HG03439 (cell line): ENCODE measurements at regions not wholly inside any gene's neighbourhood (a gene's known extent, or its start where the extent isn't known, plus 50 kb on each side); places are given as distances from the start of the nearest gene placed in this dataset.
"Not testable (repeated sequence)": the region's sequence is repeated elsewhere in the genome, so short reads cannot be mapped to it uniquely, and the experiment has no call there.

ENCODE experiments used
- ATAC-seq: cut with Tn5 transposase; IDR thresholded peaks from one replicate; pipeline ENCODE4 v1.9.1; 2021; ENCODE audit warnings: mild to moderate bottlenecking, moderate library complexity; ENCODE audit not compliant: unreplicated experiment

DNA sequence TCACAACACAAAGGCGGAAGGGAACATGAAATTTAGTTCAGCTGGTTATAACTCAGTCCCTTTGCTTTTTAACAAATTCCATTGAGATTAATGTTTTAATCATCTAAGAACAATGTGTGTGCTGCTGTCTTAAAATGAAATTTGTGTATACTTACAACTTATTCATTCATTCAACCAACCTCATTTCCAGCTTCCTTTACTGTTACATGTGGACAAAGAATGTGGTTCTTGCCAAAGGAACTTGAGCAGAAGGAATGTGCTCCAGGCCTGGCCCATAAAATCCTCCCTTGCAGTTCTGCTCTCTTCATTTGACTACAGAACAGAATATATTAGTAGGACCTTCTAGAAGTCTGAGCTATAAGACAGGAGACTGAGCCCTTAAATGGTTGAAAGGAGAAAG, 176.8 kb upstream of the GLRA2 start:
- ATAC-seq = no peak

DNA sequence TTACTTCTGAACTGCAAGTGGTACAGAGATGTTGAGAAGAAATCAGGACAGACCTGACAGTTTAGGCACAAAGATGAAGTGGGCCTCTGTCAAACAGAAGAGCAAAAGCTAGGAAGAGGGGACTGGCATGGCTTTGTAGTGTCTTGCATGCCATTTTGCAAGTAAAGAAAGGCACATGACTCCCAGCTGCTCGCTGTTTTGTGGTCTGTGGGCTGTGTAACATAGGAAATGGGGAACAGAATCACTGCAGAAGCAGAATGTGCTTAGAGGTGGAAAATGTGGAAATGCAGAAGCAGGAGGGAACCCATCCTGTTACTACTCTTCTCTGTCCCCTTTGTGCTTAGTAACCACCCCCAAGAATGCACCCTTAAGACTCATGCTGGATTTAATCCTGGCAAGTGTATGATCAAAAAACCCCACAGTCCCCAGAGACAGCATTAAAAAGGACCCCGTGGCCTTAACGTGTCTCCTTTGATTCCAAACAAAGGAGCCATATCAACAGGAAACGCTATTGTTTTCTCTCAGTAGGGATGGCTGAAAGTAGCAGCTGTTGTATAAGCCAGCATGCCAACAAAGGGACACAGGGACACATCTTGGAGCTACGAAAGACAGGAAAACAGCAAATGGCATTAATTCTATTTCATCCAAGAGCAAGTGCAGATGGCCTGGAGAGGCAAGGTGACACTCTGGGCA, 177.6 kb upstream of the GLRA2 start:
- no peak for ATAC-seq

DNA sequence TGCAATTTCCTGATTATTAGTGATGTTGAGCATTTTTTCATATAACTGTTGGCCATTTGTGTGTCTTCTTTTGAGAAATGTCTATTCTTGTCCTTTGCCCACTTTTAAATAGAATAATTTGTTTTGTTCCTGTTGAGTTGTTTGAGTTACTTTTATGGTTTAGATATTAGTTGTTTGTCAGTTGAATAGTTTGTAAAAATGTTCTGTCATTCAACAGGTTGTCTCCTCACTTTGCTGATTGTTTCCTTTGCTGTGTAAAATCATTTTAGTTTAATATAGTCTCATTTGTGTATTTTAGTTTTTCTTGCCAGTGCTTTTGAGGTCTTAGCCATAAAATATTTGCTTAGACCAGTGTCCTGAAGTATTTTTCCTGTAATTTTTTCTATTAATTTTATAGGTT, 181.8 kb upstream of the GLRA2 start:
- no peak for ATAC-seq

DNA sequence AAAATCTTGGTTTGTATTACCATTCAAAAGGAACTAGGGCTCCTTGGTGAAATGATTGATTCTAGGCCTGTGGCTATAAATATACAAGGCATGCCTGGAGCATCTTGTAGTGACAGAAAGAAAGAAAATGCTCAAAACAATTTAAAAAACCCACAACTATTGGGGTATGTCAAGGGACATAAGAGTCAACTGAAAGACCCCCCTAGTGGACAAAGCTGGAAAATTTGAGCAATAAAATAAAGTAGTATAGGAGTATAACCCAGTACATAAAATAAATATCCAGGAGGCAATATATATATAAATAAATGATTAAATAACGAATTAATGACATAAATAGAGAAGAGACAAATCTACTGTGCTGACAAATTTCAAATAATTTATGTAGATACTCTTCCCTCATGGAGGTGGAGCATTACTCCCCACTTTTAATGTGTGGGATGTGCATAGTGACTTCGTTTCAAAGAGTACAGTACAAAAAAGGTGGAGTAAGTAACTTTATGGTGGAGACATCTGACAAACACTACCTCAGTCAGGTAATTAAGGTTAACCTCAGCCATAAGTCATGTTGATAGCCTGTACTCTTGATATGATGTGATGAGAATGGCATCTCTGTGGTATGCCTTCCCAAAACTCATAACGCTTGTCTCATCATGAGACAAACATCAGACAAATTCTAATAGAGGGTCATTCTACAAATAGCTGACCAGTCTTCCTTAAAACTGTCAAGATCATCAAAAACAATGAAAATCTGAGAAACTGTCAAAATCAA, 185.0 kb upstream of the GLRA2 start:
- no peak for ATAC-seq

DNA sequence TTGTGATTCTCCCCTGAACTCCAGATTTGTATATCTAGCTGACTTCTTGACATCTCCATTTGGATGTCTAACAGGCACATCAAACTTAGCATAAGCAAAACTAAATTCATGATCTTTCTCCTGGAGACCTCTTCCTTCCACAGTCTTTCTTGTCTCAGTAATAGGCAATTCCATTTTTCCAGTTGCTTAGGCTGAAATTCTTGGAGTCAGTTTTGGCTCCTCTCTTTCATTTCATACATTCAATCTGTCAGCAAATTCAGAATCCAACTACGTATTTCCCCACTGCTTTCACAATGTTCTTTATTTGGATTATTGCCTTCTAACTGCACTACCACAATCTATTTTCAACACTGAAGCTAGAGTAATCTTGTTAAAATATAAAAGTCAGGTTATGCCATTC, 219.9 kb upstream of the GLRA2 start:
- ATAC-seq = no peak

DNA sequence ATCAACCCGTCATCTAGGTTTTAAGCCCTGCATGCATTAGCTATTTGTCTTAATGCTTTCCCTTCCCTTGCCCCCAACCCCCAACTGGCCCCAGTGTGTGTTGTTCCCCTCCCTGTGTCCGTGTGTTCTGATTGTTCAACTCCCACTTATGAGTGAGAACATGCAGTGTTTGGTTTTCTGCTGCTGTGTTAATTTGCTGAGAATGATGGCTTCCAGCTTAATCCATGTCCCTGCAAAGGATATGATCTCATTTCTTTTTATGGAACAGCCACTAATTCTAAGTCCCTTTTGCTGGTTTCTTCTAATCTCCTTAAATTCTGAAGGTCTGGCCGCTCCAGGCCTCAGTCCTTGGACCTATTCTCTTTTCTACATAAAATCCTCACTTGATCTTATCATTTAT, 220.4 kb upstream of the GLRA2 start:
- ATAC-seq = not testable (repeated sequence)

DNA sequence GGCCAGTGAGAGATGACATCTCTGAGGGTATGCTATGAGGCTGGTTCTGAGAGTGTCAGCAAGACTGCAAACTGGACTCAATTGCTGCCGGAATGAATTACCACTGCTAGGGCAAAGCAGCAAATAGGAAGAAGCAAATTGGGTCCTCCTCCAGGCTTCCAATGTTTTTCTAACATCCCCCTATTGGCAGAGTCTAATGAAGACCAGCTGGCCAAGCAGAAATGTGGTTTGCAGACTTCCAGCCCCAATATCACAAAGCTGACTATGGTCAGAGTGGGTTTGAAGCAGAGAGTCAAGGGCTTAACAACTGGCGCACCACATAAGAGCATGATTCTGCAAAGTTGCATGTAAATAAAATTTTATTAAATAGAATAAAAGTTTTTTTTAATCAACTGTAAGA, 225.4 kb upstream of the GLRA2 start:
- no peak for ATAC-seq

DNA sequence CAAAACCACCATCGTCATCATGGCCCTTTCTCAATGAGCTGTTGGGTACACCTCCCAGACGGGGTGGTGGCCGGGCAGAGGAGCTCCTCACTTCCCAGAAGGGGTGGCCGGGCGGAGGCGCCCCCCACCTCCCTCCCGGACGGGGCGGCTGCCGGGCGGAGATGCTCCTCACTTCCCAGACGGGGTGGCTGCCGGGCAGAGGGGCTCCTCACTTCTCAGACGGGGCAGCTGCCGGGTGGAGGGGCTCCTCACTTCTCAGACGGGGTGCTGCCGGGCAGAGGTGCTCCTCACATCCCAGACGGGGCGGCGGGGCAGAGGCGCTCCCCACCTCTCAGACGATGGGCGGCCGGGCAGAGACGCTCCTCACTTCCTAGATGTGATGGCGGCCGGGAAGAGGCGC, 226.8 kb upstream of the GLRA2 start:
- not testable (repeated sequence) for ATAC-seq

DNA sequence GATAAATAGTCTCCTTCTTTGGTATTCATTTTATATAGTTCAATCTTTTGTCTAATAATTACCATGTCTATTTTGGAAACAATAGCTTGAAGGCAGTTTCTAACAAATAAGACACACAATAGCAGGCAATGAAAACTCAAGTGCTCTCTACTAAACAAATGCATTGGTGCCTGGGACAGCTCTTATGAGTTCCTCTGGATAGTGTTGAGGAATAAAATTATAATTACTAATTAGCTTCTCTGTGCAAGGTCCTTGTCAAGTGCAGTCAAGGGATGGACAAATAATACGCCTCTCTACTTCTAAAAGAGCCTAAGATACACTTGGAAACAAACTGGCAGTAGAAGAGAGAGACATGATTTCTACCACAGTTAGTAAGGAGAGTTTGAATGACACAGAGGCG, 229.0 kb upstream of the GLRA2 start:
- no peak for ATAC-seq

DNA sequence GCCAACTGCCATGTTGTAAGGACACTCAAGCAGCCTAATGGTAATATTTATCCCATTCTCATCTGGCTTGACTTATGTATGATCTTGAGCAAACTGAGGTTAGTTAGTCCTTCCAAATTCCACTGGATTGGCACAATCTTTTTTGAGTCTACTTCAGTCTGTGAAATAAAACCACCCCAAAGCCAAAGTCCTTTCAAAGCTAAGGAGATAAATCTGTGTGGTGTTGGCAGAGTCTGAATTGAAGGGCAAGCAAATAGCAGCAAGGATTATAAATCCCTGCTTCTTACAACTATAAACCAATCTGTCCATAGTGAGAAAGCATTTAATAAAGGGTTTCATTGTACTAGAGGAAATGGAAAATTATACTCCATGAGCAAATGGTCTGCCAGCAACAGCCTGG, 233.9 kb upstream of the GLRA2 start:
- no peak for ATAC-seq

DNA sequence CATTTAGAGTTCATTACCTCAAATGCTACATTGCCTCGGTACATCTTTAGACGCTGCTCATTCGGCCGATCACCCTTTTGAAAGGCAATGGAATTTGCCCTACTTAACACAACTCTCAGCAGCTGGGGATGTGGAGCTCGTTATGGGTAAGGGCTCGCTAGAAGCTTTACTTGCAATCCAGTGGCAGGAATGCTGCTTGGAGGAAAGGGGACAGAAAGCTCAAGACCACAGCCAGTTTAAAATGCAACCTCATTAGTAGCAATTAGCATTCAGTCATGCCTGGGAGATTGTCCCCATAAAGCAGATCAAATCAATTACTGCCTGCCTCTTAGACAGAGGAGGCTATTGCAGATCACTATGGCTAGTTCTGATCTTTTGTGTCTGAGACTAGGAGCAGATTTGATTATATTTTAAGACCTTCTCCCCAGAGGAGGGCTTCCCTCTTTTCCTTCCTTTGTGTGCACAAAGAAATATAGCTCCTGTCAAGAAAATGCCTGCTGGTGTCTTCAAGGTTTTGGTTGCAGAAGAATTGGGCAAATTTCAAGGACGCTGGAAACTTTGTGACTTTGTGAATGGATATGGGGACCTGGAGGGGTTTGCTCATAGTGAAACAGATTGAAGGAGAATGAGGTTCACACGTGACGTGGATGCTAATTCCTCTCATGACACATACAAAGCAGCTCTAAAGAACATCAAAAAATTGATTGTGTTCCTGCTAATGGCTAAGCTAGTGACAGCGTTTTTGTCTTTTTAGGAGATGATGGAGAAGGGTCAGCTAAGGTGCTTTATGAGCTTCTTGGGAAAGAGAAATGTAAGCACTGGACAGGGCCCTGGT, 237.5 kb upstream of the GLRA2 start:
- ATAC-seq = no peak

DNA sequence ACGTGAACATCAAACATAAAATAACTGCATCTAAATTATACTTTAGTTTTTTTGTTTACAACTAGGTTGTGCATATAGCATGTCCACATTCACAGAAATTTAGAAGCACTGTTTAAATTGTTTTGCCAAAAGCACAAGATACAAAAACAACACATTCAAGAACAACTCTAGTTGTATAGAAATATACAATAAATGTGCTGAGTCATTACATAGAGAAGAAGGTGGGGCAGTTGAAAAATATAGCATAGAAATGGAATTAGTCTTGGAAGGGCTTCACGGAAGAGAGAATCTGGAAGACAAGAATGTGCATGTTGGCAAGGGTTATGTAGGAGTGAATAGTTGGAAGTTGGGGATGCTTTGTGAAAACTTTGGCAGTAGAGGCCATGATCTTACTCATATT, 239.0 kb upstream of the GLRA2 start:
- no peak for ATAC-seq

DNA sequence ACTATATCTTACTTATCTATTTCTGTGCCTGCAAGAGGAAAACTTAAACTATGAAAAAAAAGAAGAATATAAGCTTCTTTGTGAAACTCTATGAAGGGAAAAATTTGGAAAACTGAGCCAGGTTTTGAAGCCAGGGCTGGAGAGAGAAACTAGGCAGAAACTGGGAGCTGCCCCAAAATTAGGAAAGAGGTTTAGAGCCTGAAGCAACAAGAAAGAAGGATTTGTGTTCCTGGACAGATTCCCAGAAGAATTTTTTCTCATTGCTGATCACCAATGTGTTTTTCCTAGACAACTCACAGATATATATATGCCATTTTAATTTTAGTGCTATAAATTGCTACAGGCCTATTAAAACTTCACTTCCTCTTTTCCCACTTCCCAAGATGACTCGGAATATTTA, 245.0 kb upstream of the GEMIN8 start:
- ATAC-seq = no peak

DNA sequence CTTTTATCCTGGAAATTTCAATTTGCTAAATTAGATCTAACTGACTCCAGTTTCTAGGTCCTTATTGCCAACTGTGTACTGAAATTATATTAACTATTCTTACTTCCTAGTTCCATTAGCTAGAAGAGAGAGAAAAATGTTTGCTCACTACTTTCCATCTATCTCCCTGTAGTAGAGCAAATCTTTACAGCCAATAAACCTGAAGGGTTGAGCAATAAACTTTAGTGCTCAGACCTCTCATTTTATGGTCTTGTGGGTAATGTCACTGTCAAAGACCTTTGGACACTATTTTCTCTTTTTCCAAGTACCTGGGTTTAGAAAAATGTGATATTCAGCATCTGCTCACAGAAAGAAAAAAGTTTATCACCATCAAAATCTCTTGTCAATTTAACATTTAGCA, 237.5 kb upstream of the GEMIN8 start:
- ATAC-seq = no peak

DNA sequence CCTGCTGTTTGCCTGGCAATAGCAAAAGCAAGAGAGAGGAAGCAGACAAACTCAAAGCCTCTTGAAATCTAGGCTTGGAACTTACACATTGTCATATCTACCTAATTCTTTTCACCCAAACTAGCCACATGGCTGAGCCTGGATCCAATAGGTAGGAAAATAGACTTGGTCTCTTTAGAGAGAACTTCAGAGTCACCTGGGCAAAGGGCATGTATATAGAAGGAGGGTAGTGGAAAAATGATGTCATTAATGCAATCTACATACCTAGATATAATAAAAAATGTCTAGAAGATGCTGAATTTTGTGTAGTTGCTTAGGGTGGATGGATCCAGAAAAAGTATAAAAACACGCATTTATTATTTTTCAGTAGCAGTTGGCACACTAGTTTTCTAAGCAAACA, 237.0 kb upstream of the GEMIN8 start:
- ATAC-seq = no peak

DNA sequence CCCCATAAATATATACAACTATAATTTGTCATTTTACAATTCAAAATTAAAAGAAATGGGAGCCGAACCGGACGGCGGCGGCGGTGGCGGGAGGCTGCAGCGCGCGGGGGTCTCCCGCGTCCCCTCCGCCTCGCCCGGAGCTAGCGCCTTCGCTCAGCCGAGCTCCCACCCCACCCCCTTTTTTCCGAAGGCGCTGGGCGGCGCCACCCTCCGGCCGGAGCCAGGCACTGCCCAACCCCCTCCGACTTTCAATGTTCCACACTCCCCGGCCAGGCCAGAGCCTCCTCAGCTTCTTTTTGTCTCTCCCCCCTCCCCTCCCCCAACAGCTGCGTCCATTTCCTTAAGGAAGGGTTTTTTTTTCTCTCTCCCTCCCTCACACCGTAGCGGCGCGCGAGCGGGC, 214.1 kb upstream of the GEMIN8 start:
- ATAC-seq = no peak

DNA sequence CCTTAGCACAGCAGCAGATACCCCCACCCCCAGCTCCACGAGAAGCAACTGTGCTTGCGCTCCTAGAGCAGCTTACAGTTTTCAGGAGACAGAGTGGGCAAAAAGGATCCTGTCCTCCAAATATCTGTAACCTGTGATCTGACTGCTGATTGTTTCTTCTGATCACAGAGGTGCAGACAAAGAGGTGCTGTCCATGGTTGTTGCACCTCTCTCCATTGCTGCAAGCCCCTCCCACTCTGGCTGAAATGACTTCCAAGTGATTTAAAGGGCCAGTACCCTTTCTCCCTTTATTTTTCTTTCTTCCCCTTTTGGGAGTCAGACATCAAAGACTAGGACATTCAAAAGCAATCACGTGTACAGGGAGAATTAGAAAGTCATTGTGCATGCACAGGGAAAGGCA, 205.3 kb upstream of the GEMIN8 start:
- ATAC-seq = no peak

DNA sequence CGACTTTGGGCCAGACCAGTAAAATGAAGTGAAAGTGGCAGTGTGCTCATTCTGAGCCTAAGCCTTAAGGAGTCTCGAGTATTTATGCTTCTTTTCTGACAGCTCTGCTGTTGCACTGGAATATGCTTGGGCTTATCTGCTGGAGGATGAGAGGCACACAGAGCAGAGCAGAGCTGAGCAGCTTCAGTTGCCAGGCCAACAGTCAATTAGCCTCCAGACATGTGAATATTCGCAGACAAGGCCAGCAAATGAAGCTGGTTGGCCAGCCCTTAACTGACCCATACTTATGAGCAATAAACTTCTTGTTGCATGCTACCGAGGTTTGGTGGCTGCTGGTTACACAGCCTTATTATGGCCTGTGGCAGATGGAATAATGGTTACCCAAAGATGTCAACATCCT, 203.0 kb upstream of the GEMIN8 start:
- ATAC-seq = no peak

DNA sequence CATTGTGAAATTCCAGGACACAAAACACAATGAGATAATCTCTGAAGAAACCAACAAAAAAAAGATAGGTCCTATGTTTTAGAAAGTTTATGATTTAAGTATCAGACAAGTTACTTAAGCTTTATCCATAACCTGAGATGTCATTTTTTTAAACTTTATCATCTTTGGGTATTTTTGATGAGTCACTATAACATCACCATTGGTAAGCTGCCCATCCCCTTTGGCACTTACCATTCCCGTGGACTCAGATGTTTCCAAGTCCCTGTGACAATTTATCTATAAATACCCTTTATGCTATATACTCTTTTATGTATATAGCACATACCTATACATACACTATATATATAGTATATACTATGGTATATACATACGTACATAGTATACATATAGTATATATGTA, 198.9 kb upstream of the GEMIN8 start:
- ATAC-seq = no peak

DNA sequence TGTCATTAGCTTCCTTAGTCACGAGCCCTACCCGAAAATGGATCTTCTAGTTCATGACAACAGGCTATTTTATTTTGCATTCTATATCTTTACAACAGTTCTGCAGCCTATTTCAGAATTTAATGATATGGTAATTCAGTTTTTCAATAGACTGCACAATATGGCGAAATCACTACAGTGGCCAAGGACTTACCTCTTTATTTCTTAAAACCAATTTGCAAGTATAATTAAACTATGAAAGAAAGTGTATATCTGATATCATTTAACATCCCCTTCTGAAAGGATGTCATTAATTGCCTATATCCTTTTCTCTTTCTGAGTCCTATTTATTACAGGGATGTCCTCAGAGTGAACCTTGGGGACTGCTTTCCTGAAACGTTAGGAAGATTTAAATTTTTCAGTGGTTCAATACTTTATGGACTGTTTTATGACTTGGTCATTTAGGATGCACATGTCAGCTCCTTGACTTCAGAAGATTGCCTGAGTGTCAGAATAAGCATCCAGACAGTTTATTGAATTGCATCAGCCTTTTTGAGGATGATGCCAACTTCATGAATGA, 190.8 kb upstream of the GEMIN8 start:
- no peak for ATAC-seq

DNA sequence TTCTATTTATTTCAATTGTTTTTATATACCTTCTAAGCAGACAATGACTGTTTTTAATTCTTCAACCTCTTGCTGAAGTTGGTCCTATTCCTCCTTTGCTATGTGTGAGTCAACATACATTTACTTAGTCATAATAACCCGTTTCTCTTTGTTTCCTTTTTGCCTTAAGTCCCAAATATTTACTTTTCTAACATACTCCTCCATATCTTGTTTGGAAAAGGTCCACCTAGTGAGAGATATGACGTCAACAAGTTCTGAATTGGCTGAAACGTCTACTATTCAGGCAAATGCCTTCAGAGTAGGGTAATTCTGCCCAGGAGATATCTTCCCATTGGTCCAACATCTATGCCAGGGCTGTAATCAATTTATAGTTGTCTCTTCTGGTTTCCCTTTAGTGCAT, 179.3 kb upstream of the GEMIN8 start:
- no peak for ATAC-seq

DNA sequence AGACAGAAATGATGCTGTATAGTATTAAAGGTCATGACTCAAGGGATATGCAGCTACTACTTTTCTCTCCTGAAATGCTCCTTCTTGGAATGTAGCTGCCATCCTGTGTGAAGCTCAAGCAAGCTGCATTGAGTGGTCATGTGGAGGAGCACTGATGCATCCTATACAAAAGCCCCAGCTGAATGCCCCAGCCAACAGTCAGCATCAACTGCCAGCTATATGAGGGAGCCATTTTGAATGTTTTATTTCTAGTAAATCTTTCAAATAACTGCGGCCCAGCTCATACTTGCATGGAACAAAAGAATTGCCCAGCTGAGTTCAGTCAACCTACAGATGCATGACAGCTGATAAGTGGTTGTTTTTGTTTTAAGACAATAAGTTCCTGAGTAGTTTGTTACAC, 165.0 kb upstream of the GEMIN8 start:
- no peak for ATAC-seq
